GM18868 (cell line): ENCODE measurements at regions not wholly inside any gene's neighbourhood (a gene's known extent, or its start where the extent isn't known, plus 50 kb on each side); places are given as distances from the start of the nearest gene placed in this dataset.

ENCODE experiments used
- ATAC-seq: cut with Tn5 transposase; IDR thresholded peaks from one replicate; pipeline ENCODE4 v1.9.1; 2021; ENCODE audit warnings: mild to moderate bottlenecking, moderate library complexity; ENCODE audit not compliant: unreplicated experiment

GRCh38 chr21:25338415-25338814 is 268.9 kb downstream of the MRPL39 start:
- ATAC-seq, result no peak

GRCh38 chr21:25334046-25334730 is 273.1 kb downstream of the MRPL39 start:
- ATAC-seq, result no peak

DNA sequence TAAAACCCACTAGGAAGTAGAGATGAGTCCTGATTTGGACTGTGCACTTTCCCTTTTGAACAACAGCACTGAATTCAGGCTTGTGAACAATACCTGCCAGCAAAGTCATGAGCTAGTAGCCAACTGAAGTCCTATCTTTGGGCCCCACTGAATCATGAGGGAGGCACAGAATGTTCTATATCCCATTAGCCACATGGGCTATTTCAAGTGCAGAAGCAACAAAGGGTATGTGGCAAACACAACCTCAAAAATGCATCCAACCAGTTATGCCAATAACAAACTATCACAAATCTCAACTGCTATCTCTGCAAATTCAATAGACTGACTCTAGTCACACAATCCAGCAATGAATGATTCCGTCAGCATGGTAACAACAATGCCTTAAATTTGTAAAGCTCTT is 276.0 kb downstream of the MRPL39 start:
- ATAC-seq, result no peak

DNA sequence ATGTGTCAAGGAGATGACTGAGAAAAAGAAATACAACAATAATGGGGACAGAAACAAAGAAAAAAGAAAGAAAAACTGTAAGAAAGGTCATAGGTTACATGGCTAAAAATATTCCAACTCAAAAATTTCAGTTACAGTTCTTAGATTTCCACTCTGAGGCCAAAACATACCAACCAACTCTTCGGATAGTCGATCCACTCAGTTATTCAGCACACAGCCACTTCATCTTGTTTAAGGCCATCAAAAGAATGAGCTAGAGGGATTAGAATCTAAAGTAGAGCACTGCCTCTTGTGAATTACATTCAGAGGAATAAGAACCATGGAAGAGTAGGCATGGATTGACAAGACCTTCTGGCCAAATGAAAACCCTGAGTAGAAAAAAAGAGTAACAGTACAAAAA is 277.0 kb downstream of the MRPL39 start:
- ATAC-seq, result no peak

DNA sequence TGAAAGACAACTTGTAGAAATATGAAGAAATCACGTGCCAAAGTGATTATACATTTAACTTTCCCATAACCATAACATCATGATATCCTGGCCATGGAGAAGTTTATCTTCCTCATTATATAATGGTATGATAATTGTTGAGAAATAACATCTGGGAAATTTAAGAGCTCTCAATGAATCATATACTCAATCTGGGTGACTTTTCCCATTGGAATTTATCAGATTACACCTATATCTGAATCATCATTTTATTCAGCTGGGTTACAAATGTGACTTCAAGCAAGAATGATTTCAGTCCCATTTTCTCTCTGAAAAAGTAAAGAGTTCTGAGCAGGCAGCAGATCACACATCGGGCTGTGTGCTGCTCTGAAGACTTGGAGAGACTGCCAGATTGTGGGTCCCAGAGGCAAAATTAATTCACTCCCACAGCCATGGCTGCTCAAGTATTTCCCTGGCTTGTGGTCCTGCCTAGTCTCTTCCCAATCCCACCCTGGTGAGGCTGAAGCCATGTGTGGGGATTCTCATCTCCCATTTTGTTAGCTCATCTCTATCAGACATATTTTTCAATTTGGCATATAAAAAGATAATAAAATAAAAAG is 278.0 kb downstream of the MRPL39 start:
- no peak for ATAC-seq

DNA sequence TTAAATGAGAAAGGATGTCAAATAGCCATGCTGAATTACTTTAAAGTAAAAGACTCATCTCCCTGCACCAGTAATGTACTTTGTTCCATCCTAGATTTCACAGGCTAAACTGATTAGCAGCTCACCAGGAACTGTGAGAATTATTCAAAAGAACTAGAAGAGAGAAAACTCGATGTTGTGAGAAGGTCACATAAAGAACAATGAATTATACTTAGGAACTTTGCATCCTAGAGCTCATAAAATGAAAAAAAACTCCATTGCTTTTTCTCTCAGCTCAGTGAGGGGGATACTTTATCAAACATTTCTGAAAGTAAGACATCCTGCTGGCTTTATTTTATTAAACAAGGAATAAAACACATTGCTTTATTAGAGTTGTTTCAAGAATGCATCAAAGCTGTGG is 278.5 kb downstream of the MRPL39 start:
- ATAC-seq, result no peak

- ATAC-seq, result no peak
Observed at GRCh38 chr21:25326181-25326580, 281.1 kb downstream of the MRPL39 start.

DNA sequence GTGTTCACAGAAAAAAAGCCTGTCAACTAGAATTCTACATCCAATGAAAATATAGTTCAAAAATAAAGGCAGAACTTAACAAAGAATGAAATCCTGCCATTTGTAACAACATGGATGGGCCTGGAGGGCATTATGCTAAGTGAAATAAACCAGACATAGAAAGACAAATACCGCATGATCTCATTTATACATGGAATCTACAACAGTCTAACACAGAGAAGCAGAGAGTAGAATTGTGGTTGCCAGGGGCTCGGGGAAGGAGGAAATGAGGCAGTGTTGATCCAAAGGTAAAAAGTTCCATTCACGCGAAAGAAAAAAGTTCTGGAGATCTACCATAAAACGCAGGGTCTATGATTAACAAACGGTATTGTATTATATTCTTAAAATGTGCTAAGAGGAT is 282.6 kb downstream of the MRPL39 start:
- ATAC-seq, result no peak

- no peak for ATAC-seq
Observed at GRCh38 chr21:25323356-25323949, 283.8 kb downstream of the MRPL39 start.

DNA sequence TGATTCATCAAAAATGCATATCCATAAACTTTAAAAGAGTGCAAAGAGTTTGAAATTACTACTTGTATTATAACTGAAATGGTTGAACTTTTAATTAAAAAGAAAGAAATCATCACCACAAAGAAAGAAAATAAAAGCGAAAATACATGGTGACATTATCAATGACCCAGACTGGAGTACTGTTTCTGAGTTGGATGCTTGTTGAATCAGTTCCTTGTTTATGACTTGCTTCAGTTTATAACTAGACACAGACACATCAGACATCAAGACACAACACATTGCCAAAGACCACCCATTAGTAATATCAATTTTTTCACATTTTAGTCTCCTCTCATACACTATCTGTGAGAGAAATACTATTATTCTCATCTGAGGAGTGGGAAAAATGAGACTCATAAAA is 293.0 kb downstream of the MRPL39 start:
- peak; percentile 33 for ATAC-seq

GRCh38 chr21:25313829-25314228 is 293.5 kb downstream of the MRPL39 start:
- ATAC-seq, result peak; percentile 40

DNA sequence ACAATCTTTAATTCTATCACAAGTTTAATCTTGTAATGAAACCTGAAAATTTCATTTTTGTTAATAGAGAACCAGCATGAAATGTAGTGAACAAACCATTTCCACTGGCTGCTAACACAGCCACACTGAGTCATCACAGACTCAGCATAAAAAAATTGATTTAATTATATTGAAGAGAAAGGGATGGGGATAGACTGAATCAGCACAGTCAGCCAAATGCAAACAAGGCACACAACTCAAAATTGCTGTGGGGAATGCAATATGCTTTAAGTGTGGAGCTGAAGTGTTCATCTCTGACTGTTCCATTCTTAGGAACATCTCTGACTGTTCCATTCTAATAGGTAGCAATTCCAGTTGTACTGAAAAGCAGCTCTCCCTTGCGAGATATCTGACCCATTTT is 299.8 kb downstream of the MRPL39 start:
- ATAC-seq, result no peak

- no peak for ATAC-seq
Observed at GRCh38 chr21:25304611-25305010, 302.7 kb downstream of the MRPL39 start.

- no peak for ATAC-seq
Observed at GRCh38 chr21:25300632-25301031, 306.6 kb downstream of the MRPL39 start.

- ATAC-seq, result peak; percentile 88
Observed at GRCh38 chr21:25298512-25299491, 308.5 kb downstream of the MRPL39 start.

- ATAC-seq, result no peak
Observed at GRCh38 chr21:25297117-25297516, 310.2 kb downstream of the MRPL39 start.

DNA sequence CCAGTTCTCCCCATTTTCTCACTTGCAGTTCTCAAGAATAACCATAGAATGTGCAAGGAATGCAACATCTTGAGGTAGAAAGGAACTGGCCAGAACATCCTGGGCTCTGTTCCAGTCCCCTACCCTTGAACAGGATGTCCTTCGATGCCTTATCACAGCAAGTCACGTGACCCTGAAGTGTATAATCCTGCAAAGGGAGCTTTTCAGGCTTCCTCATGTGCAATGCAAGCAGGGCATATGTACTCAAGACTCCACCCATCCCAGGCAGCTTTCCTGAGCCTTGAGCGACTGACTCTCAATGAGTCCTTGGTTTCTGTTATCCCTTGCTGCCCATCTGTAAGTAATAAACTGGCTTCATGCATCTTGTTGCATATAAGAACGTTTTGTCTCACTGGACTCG is 311.0 kb downstream of the MRPL39 start:
- ATAC-seq, result no peak

DNA sequence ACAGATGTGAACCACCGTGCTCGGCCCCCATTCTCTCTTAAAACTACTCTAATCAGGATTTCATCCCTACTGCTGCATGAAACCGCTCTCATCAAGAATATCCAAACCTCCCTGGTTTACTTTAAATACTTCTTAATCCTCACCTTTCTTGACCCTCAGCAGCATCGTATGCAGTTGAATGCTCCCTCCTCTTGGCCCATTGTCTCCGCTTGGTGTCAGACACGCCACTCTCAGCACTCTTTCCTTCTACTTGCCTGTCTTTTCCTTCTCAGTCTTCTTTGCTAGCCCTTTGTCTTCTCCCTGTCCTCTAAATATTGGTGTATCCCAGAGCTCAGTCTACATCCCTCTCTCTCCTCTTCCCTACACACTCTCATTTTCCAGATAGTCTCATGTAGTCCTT is 314.9 kb downstream of the MRPL39 start:
- no peak for ATAC-seq

DNA sequence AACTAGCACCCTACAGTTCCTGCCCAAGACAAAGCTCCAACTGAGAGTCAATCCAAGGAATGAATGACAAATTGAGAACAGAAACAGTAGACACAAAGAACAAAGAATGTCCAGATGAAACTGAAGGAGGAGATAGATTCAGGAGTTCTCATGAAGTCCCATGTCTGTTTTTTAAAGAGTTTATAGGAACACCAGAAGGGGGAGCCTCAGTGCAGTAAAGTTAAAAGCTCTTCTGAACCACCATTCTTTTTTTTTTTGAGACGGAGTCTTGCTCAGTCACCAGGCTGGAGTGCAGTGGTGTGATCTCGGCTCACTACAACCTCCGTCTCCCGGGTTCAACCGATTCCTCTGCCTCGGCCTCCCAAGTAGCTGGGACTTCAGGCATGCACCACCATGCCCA is 323.6 kb downstream of the MRPL39 start:
- peak; percentile 50 for ATAC-seq

DNA sequence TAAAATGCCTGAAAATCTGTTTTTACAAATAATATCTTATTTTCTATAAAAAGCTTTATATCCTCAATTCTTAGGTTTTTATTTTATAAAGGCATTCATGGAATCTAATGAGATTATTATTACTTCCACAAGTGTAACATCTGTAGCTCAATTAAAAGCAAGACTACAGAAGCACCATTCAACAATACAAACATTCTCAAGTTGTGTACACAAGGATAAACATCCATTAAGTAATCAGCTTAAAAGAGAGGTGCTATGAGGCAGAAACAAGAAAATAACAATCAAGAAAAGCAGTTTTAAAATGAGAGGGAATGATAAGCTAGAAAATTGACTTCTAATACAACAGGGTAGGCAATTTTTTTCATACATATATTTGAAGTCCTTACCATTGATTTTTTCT is 326.1 kb downstream of the MRPL39 start:
- no peak for ATAC-seq

DNA sequence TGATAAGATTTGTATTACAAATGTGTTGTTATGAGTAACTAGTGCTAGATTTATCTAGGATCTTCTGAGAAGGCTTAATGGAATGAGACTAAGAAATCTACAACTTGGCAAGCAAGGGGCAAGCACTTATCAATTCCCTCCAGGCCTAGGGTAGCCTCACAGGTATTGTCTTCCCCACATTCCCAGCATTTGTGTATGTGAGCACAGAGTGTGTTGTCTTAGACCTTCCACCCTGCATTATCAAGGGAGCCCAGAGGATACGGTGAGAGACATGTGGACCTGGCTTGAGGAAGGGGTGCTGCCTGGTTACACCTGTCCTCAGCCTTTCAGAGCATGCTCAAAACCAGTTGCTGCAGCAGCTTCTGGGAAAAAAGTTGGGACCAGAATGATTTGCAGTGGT is 327.2 kb downstream of the MRPL39 start:
- ATAC-seq, result no peak
